ENCODE measurements at regions not wholly inside any gene's neighbourhood (a gene's known extent, or its start where the extent isn't known, plus 50 kb on each side); places are given as distances from the start of the nearest gene placed in this dataset.

DNA sequence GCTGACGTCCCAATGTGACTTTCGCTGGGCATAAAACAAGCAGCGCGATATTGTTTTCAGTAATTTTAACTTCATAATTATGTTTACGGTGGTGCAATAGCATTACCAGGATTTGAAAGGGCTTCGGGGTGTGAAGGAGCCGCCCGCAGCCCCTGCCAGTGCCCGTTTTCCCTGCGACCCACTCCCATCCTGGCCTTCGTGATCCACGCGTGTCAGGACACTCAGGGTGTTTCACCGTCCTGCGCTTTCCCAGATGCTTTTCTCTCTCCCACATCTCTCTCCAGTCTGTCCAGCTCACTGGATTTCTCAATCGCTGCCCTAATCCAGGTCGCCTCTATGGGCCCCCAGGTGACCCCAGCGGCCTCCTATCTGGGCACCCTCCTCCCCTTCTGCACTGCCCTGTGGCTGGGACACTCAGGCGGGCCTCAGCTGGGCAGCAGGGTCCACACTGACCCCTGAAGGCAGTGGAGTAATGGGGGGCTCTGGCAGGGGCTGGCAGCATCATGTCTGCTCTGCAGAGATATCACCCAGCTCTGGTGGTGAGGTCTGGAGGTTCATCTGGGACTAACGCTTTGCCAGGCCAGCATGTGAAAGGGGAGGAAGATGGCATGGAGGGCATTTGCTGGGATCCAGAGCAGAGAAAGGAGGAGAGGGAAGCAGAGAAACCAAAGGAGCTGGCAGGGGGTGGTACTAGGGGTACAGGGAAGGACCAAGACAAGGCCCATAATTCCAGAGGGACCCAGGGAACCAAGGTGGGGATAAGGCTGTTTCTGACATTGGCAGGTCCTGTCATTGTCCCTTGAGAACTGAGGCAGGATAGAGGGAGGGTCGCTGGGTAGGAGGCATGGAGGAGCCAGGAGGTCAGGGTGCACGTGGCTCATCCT is 622.8 kb downstream of the BRD1 start:
- WGBS, 5 donors, result 82 to 87% (median 84%) methylated on average over 22 of the region's 22 CpGs
- DNase-seq, result peak; percentile 29
- H3K4me3 ChIP-seq, result no peak overlapping the region
- no peak for TF ChIP-seq POLR2A (IDR thresholded peaks at IDR 0.05)
- TF ChIP-seq, protein P1, sequence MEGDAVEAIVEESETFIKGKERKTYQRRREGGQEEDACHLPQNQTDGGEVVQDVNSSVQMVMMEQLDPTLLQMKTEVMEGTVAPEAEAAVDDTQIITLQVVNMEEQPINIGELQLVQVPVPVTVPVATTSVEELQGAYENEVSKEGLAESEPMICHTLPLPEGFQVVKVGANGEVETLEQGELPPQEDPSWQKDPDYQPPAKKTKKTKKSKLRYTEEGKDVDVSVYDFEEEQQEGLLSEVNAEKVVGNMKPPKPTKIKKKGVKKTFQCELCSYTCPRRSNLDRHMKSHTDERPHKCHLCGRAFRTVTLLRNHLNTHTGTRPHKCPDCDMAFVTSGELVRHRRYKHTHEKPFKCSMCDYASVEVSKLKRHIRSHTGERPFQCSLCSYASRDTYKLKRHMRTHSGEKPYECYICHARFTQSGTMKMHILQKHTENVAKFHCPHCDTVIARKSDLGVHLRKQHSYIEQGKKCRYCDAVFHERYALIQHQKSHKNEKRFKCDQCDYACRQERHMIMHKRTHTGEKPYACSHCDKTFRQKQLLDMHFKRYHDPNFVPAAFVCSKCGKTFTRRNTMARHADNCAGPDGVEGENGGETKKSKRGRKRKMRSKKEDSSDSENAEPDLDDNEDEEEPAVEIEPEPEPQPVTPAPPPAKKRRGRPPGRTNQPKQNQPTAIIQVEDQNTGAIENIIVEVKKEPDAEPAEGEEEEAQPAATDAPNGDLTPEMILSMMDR (IDR thresholded peaks at IDR 0.05 in 8 of 11, conservative IDR thresholded peaks at IDR 0.05 in 3 of 11), result no peak
- H3K27me3 ChIP-seq (replicated peaks in 1 of 7), result peaks cover 0 to 29% (median 0%) of the 10 kb centered on the region in 7 donors
- H3K36me3 ChIP-seq, result no peaks in the 10 kb centered on the region
- no peaks in the 10 kb centered on the region for H3K4me1 ChIP-seq
- H3K9me3 ChIP-seq, result no peaks in the 10 kb centered on the region
- intact Hi-C loops (cut with DNase I; ENCODE audit: low total_unique reads), result no loop called here
- H3K27ac ChIP-seq, result no peak overlapping the region

- 82 to 87% (median 85%) methylated on average over 32 of the region's 32 CpGs for WGBS, 5 donors
- Histone ChIP-seq H3K4me1 (no peaks in the 10 kb centered on the region), H3K4me3 (no peak overlapping the region), H3K27me3 (replicated peaks in 1 of 7) (peaks cover 0 to 31% (median 0%) of the 10 kb centered on the region in 7 donors), H3K36me3 (no peaks in the 10 kb centered on the region), H3K27ac (no peak overlapping the region), H3K9me3 (no peaks in the 10 kb centered on the region)
- TF ChIP-seq, protein P1 (IDR thresholded peaks at IDR 0.05 in 8 of 11, conservative IDR thresholded peaks at IDR 0.05 in 3 of 11), result no peak
- TF ChIP-seq POLR2A (IDR thresholded peaks at IDR 0.05), result no peak
- no peak for TF ChIP-seq POLR2AphosphoS5 (IDR thresholded peaks at IDR 0.05)
- DNase-seq, result peak; percentile 64
- intact Hi-C loops (cut with DNase I; ENCODE audit: low total_unique reads), result no loop called here
These were observed 623.6 kb downstream of the BRD1 start for GRCh38 chr22:49203859-49204598.

DNA sequence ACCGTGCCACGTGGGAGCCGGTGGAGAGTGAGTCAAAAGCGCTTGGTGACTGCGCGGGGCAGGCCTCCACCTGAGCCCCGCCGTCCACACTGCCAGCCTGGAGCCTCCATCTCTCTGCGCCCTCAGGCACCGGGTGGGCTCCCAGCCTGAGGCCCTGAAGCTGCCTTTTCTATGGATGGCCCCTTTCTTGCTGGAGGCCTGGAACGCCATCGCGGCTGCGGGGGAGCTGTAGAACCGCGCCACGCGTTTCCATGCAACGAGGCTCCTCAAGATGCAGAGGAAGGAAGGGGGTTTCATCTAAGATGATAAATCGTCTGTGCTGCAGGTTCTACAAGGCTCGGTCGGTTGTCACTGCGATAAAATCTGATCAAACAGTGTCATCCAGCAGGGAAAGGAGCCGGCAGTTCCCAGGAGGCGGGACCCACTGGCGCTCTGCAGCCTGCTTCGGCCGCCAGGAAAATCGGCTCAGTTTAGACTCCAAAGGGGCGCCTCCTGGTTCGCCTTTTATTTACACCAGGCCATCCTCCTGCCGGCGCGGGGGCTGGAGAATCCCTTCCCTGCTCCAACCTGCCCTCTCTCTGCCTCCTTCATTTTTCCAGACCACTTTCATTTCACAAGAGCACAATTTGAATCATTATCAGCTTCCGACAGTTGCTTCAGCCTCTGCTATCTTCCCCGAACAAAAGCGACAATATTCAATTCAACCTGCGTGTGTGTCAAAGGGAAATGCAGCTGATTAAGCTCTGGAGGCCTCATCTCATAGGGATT is 624.4 kb downstream of the BRD1 start:
- Histone ChIP-seq H3K4me1 (no peaks in the 10 kb centered on the region), H3K9me3 (no peaks in the 10 kb centered on the region), H3K27ac (no peak overlapping the region), H3K36me3 (no peaks in the 10 kb centered on the region), H3K4me3 (no peak overlapping the region), H3K27me3 (replicated peaks in 1 of 7) (peaks cover 0 to 36% (median 0%) of the 10 kb centered on the region in 7 donors)
- TF ChIP-seq POLR2A (IDR thresholded peaks at IDR 0.05) (no peak), POLR2AphosphoS5 (IDR thresholded peaks at IDR 0.05) (no peak)
- TF ChIP-seq, protein P1 (IDR thresholded peaks at IDR 0.05 in 8 of 11, conservative IDR thresholded peaks at IDR 0.05 in 3 of 11), result no peak
- intact Hi-C loops (cut with DNase I; ENCODE audit: low total_unique reads), result no loop called here
- DNase-seq, result peak; percentile 41
- WGBS, 5 donors, result 66 to 87% (median 78%) methylated on average over 37 to 38 of the region's 38 CpGs

All from spleen (tissue), 11 donors.